ENCODE measurements at regions not wholly inside any gene's neighbourhood (a gene's known extent, or its start where the extent isn't known, plus 50 kb on each side); places are given as distances from the start of the nearest gene placed in this dataset.

GRCh38 chr16:55398762-55399161 is 74.8 kb downstream of the IRX6 start:
- no peaks in the 10 kb centered on the region for H3K36me3 ChIP-seq
- H3K4me1 ChIP-seq = no peaks in the 10 kb centered on the region
- H3K27me3 ChIP-seq (ENCODE audit: low read depth) = no peaks in the 10 kb centered on the region
- no peak overlapping the region for H3K4me3 ChIP-seq
- no peak overlapping the region for H3K27ac ChIP-seq
- intact Hi-C loops (cut with DNase I) = no loop called here
- no peak for ATAC-seq
- TF ChIP-seq CTCF (IDR thresholded peaks at IDR 0.05) = no peak
- DNase-seq = no peak
- H3K9me3 ChIP-seq = no peaks in the 10 kb centered on the region

DNA sequence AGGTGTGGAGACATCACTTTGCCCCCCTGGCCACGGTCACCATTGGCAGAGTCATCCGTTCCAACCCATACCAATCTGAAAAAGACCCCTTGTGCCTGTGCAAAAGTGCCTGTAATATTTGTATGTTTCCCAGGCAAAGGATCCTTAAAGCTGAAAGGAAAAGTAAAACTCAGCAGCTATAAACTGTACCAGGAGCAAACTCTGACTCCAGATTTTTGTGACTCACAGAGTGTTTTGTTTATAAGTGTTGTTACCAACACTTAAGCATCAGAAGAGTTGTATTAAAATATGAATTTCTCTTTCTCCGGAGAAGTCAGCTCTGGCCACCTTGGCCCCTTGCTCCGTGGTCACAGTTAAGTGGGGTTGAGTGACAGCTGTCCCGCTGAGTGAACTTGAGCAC is 75.9 kb downstream of the IRX6 start:
- Histone ChIP-seq H3K27ac (no peak overlapping the region), H3K4me3 (no peak overlapping the region)
- intact Hi-C loops (cut with DNase I) = no loop called here

DNA sequence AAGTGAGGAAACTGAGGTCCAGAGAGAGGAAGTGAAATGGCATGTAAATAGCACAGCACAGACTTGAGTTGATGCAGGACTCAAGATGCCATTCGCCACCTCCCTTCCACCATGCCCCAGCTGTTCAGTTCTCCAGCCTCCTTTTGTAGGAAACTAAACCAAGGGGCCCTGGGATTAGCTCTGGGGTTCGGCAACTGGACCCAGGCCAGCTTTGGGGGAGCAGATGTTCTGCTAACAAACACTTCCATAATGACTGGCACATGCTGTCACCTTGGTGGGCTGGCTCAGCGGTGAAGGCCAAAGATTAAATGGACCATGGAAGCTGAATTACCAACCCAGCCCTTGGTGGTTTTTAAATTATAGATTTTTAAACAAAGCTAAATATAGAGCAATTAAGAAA is 77.0 kb downstream of the IRX6 start:
- no peak for TF ChIP-seq CTCF (IDR thresholded peaks at IDR 0.05)
- Histone ChIP-seq H3K36me3 (no peaks in the 10 kb centered on the region), H3K4me1 (no peaks in the 10 kb centered on the region), H3K27ac (no peak overlapping the region), H3K27me3 (ENCODE audit: low read depth) (no peaks in the 10 kb centered on the region), H3K9me3 (no peaks in the 10 kb centered on the region), H3K4me3 (no peak overlapping the region)
- no peak for DNase-seq
- no peak for ATAC-seq
- intact Hi-C loops (cut with DNase I) = no loop called here

More for the DNA sequence above, 75.9 kb downstream of the IRX6 start:
- no peak for TF ChIP-seq CTCF (IDR thresholded peaks at IDR 0.05)
- DNase-seq (no peak), ATAC-seq (peak; percentile 23 to 32)
- Histone ChIP-seq H3K27me3 (ENCODE audit: low read depth) (no peaks in the 10 kb centered on the region), H3K36me3 (no peaks in the 10 kb centered on the region), H3K4me1 (no peaks in the 10 kb centered on the region), H3K9me3 (no peaks in the 10 kb centered on the region)

DNA sequence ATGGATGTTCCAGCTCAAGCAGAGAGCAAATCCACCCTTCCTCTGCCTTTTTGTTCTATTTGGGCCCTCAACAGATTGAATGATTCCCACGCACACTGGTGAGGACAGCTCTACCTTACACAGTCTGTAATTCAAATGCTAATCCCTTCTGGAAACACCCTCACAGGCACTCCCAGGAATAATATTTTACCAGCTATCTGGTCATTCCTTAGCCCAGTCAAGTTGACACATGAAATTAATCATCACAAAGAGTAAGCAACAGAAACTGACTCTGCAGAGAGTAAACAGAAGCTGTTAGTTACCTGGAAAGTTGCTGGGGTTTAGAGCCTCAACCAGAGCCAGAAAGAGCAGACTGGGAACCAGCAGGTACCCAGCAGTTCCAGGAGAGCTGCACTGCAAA is 75.5 kb upstream of the MMP2 start:
- intact Hi-C loops (cut with DNase I) = no loop called here

GRCh38 chr16:55406651-55407050 is 72.3 kb upstream of the MMP2 start:
- DNase-seq (no peak), ATAC-seq (no peak)
- intact Hi-C loops (cut with DNase I) = no loop called here
- no peaks in the 10 kb centered on the region for H3K27me3 ChIP-seq (ENCODE audit: low read depth)
- H3K36me3 ChIP-seq = no peaks in the 10 kb centered on the region
- TF ChIP-seq CTCF (IDR thresholded peaks at IDR 0.05) = no peak
- no peak overlapping the region for H3K27ac ChIP-seq
- no peaks in the 10 kb centered on the region for H3K4me1 ChIP-seq
- no peaks in the 10 kb centered on the region for H3K9me3 ChIP-seq
- no peak overlapping the region for H3K4me3 ChIP-seq

More for the DNA sequence above, 75.5 kb upstream of the MMP2 start:
- H3K4me3 ChIP-seq = no peak overlapping the region
- DNase-seq (no peak), ATAC-seq (no peak)
- H3K4me1 ChIP-seq = no peaks in the 10 kb centered on the region
- H3K27ac ChIP-seq = no peak overlapping the region
- H3K36me3 ChIP-seq = no peaks in the 10 kb centered on the region
- no peaks in the 10 kb centered on the region for H3K27me3 ChIP-seq (ENCODE audit: low read depth)
- no peaks in the 10 kb centered on the region for H3K9me3 ChIP-seq
- no peak for TF ChIP-seq CTCF (IDR thresholded peaks at IDR 0.05)

DNA sequence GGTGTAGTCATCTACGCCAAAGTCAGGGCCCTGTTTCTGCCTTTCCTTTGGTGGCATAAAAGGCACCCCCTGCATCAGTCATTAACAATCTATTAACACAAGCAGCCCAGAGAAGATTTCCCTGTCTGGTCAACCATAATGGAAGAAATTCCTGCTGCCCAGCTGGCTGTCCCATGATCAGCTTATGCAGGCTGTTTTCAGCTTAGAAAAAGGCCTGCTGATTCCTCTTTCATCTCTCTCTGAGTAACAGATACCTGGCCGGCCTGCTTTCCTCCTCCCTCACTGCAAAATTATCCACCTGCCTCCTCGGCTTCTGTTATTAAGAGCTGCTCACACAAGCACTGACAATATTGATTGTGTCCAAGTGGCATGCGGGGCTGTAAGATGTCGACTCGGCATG is 70.3 kb upstream of the MMP2 start:
- intact Hi-C loops (cut with DNase I) = no loop called here
- no peak overlapping the region for H3K4me3 ChIP-seq
- TF ChIP-seq CTCF (IDR thresholded peaks at IDR 0.05) = no peak
- ATAC-seq (no peak), DNase-seq (no peak)
- H3K36me3 ChIP-seq = no peaks in the 10 kb centered on the region
- H3K9me3 ChIP-seq = no peaks in the 10 kb centered on the region
- no peaks in the 10 kb centered on the region for H3K4me1 ChIP-seq
- H3K27me3 ChIP-seq (ENCODE audit: low read depth) = no peaks in the 10 kb centered on the region
- no peak overlapping the region for H3K27ac ChIP-seq

All from lower lobe of right lung (tissue), 2 donors.